NCI-H1417 treated with DMSO at 0.1 percent for 48 hours (cell line): ENCODE measurements at regions not wholly inside any gene's neighbourhood (a gene's known extent, or its start where the extent isn't known, plus 50 kb on each side); places are given as distances from the start of the nearest gene placed in this dataset.

Experiments used
- DNase-seq: peaks from one replicate; lab custom pipeline; 2025; lab: John Stamatoyannopoulos, UW

GRCh38 chr12:79534029-79534867 lies 156.5 kb downstream of the PAWR start:
- no peak for DNase-seq

GRCh38 chr12:79532907-79533288 lies 157.9 kb downstream of the PAWR start:
- DNase-seq = no peak

DNA sequence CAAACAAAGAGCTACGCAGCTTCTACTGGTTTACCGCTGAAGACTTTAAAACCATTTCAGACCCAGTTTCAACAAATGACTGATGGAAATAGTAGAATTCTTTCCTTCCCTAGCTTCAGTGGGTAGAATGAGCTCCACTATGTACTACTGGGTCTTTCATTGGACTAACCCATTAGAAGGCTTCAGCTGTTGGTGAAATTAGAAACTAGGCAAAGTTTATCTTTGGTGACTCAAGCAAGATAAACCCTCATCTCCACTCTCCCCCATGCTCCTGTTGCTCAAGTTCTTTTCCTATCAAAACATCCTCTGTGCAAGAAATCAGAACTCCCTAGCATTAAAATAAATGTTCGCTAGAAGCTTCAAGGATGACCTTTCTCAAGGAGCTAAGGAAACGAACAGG lies 159.2 kb downstream of the PAWR start:
- DNase-seq = no peak

- DNase-seq = peak; percentile 32
Measured at GRCh38 chr12:79527473-79527872, 163.3 kb downstream of the PAWR start.

DNA sequence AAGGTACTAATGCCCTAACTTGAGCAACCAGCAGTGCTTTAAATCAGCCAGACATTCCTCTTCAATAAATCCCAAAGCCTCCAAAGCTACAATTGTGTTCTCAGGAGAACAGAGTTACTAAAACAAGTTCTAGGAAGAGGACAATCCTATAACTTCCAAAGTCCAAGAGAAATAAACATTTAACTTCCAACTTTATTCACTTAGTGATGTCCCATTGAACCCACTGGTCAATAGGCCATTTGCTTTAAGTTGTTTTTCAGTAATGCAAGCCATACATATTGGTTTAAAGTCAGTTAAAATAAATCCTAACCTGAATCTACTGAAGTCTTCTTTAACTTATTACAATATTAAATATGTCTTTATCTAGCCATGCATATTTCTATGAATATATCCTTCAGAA lies 165.4 kb downstream of the PAWR start:
- no peak for DNase-seq

DNA sequence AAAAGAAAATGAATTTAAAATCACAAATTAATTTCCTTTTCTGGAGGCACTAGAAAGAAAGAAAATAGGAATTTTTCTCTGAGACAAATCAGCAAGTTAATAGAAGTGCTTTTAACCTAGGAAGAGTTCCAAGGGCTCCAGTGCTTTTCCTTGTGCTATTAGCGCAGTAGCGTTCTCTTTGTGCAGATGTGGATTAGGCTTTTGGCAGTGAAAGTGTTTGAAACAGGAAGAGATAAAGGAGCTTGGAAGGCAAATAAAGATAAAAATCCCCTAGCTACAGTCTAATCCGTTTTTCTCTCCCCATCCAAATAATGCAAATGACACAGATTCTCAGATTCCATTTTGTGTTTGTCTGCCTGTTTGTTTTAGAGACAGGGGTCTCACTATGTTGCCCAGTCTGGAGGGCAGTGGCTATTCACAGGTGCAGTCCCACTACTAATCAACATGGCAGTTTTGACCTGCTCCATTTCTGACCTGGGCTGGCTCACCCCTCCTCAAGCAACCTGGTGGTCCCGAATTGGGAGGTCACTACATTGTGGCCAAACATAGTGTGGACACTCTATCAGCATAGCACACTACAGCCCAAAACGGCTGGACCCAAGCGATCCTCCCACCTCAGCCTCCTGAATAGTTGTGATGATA lies 166.1 kb downstream of the PAWR start:
- DNase-seq = no peak

DNA sequence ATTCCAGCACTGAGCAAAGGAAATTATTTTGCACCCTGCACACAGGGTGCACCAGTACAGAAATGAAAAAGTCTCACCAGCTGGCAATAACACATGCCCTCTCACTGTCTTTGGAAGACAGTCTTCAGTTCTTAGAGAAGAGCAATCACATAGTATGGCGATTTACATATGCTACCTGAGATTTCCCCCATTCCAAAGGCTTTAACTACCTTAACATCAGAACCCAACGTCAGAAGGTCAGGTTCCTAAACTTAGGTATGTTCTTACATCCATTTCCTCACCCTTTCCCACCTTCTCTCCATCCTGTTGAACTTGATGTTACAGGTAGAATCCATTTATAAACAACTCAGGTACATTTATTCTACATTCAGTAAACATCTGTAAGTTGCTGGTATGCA lies 167.8 kb downstream of the PAWR start:
- DNase-seq = no peak

DNA sequence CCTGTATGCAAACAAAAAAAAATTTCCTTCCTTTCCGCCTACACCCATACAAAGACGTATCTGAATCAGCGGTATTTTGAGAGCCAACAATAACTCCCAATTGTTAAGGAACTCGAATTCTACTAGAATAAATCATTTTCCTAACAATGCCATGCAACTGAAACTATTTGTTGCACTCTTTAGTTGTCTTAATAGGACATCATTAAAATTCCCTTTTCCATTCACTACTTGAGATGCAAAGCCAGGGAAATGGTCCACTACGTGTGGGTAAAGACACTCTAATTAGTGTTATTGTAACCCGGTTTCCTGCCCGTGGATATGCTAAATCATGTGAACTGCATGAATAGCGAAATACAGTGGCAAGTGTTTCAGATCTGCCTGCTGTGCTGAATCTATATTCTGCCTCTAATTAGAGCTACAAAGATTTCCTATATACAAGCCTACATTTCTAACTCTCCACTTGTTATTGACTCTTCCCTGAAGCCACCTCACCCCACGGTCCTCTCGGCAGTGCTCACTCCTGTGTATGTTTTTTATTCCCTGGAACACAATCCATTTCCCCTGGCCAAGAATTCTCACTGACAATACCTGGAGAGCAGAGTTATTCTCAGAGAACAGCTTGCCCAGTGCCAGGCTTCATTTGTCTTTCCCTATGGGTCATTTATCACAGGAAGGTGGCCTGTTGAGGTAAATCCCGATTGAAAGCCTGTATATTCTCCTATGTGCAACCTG lies 168.3 kb downstream of the PAWR start:
- no peak for DNase-seq

DNA sequence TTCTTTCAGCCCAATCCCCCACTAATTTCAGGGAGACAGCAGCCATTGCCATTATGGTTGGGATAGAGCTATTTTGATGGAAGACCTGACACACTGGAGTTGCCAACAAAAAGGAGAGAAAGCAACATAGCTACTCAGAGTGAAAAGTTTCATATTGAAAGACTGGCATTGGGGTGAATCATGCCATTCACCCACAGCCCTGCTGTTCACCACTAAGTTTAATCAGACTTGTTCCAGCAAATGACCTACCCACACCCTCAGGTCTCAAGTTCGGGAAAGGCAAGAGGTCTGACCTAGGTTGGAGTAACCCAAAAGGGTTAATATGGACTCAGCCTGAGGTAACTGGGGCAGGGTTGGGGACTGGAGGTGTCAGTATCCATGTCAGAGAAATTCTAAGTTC lies 169.2 kb downstream of the PAWR start:
- DNase-seq = no peak

DNA sequence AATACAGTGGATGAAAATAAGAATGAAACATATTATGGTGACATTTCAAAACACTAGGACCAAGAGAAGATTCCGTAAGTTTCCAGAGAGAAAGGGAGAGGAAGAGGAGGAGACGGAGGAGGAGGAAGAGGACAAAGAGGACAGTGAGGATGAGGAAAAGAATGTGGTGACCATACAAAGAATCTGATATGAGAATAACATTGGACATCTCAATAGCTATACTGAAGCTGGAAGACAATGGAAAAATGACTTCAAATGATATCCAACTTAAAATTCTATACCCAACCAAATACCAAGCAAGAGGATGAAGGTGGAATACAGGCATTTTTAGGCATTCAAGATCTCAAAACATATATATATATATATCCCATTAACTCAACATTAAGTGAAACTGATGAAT lies 173.4 kb downstream of the PAWR start:
- DNase-seq = no peak

GRCh38 chr12:79515530-79515935 lies 175.2 kb downstream of the PAWR start:
- DNase-seq = no peak

GRCh38 chr12:79514730-79515529 lies 175.8 kb downstream of the PAWR start:
- DNase-seq = no peak

GRCh38 chr12:79512068-79512467 lies 178.7 kb downstream of the PAWR start:
- no peak for DNase-seq

GRCh38 chr12:79508622-79509021 lies 182.1 kb downstream of the PAWR start:
- no peak for DNase-seq
